Skin of body (tissue), 1 donor: ENCODE measurements at regions not wholly inside any gene's neighbourhood (a gene's known extent, or its start where the extent isn't known, plus 50 kb on each side); places are given as distances from the start of the nearest gene placed in this dataset.

Experiments used
- DNase-seq: peaks from one replicate; lab custom pipeline; 2025; lab: John Stamatoyannopoulos, UW

DNA sequence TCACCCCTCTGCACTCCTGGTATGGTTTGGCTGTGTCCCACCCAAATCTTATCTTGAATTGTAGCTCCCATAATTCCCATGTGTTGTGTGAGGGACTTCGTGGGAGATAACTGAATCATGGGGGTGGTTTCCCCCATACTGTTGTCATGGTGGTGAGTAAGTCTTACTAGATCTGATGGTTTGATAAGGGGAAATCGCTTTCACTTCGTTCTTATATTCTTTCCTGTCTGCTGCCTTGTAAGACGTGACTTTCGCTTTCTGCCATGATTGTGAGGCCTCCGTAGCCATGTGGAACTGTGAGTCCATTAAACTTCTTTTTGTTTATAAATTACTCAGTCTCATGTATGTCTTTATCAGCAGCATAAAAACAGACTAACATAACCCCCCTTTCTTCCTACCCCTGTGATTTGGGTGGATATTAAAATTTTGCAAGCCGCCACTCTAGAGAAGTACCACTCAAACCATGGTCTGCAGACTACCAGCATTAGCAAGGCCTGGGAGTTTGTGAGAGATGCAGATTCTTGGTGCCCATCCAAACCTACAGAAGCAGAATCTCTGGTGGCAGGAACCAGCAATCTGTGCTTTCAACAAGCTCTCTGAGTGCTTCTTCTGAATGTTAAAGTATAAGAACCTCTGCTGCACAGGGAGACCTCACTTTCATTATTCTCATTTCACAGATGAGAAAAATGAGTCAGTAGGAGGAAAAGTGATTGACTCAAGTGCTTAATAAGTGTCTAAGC lies 999.5 kb upstream of the EEF2KMT start:
- DNase-seq, result no peak

DNA sequence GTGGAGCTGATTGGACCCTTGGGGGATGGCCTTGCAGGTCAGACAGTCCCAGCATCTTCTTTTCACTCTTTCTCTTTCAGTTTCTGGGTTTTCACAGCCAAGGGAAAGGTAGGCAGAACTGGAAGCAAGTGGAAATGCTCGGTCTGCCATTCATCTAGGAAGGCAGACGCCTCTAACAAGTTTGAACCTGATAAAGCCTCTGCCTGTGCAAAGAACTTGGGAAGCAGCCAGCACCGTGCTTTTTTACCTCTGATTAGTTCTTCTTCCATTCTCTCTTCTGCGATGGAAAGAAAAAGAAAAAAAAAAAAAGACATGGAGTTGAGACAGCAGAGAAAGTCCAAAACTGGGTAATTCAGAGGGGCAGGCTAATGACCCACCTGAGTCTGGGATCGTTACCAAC lies 997.8 kb upstream of the EEF2KMT start:
- DNase-seq, result no peak

DNA sequence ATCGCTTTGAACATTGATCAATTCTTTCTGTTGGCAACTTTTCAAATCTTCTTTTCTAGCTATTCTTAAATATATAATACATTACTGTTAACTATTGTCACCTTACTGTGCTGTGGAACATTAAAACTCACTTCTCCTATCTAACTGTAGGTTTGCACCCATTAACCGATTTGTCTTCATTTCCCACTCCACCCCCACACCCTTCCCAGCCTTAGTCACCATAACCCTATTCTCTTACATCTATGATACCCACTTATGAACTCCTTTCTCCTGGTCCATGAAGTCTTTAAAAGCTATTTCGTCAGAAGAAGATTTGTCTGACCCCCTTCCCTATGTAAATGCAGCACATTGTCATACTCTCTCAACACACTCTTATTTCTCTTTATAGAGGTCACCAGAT lies 993.4 kb upstream of the EEF2KMT start:
- DNase-seq, result no peak

GRCh38 chr16:6081320-6081976 lies 983.9 kb upstream of the EEF2KMT start:
- DNase-seq, result no peak

DNA sequence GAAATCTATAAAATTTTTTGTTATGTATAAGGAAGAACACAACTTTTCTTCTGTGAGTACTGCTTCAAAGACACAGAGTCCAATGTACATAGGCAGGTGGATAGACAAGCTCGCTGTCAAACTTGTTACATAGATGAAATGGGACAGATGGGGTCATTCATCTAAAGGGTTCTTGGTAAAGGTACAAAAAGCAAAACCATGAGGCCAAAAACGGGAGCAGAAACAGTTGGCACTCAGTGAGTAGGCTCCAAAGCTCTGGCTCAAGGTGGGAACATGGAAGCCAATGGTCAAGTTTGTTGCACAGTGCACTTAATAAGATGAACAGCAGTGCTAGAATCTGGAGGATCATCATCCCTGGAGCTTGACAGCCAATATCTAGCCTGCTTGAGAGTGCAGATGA lies 979.0 kb upstream of the EEF2KMT start:
- no peak for DNase-seq

GRCh38 chr16:6068063-6068462 lies 970.5 kb upstream of the EEF2KMT start:
- DNase-seq, result no peak

GRCh38 chr16:6066652-6067051 lies 969.1 kb upstream of the EEF2KMT start:
- no peak for DNase-seq

DNA sequence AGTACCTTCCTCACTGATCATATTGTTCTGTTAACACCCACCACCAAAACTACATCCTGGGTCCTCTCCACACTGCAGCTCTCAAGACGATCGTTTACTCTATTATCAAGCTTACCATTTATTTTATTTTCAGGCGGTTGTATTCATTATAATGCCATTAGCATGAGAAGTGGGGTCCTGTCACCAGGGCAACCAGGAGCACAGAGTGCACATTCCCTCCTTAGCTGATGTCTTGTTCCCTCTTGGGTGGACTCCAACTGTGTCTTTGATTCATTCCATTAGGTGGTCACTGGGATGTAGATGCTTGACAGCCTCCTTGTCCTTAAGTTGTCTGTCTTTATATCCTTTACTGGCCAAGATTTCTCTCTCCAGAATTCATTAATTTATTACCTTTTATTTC lies 965.9 kb upstream of the EEF2KMT start:
- no peak for DNase-seq

- no peak for DNase-seq
Observed at GRCh38 chr16:6059671-6060070, 962.1 kb upstream of the EEF2KMT start.

DNA sequence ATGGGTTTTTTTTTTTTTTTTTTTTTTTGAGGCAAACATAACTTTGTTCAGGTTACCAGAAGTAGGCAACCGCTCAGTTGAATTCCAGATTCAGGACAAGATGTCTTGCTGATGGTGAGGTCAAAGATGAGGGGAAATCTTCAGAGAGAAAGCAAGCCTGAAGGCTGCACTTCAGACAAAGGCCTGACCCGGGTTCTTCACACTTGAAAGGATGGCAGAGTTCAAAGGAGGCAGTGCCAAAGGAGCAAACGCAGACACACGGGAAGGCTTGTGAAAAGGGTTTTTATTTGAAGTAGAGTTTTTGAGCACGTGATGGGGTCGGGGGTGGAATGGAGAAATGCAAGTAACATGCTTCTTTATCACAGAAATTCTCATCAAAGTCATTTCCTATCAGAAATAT lies 960.2 kb upstream of the EEF2KMT start:
- DNase-seq, result no peak

GRCh38 chr16:6048017-6048416 lies 950.4 kb upstream of the EEF2KMT start:
- DNase-seq, result no peak

- no peak for DNase-seq
Observed at GRCh38 chr16:6047325-6047724, 949.7 kb upstream of the EEF2KMT start.

GRCh38 chr16:6038941-6039645 lies 941.5 kb upstream of the EEF2KMT start:
- DNase-seq, result no peak

- no peak for DNase-seq
Observed at GRCh38 chr16:6035161-6035560, 937.6 kb upstream of the EEF2KMT start.

DNA sequence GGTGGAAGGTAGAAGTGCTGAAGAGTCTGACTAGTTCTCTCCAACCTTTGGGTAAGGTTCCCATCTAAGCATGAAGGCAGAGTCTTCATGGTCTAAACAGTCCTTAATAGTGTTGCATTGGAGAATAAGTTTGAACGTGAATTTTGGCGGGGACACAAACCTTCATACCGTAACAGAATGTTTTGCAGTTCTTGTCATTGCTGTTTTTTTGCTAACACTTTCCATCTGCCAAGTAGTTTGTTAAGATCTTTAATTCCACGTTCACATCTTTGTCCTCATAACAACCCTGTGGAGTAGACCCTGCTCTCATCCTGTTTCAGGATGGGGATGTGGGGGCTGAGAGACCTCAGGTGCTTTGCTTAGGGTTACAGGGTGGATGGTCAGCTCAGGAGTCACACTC lies 936.9 kb upstream of the EEF2KMT start:
- no peak for DNase-seq

- DNase-seq, result no peak
Observed at GRCh38 chr16:6032438-6032837, 934.8 kb upstream of the EEF2KMT start.

DNA sequence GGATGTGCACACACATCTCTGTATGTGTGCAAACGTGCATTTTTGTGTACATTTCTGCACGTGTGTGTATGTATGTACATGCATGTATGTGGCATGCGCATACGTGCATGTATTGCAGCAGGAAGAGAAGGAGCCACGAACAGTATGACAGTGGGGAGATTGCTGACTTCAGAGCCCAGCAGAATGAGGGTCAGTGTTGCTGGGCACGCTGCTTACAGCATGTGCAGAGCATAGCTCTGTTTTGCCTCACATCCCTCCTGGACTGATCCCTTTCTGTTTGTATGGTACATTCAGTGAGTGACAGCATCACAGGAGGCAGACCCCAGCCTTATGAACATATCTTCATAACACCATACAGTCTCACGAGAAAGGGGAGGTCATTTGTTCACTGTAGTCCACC lies 934.0 kb upstream of the EEF2KMT start:
- no peak for DNase-seq

DNA sequence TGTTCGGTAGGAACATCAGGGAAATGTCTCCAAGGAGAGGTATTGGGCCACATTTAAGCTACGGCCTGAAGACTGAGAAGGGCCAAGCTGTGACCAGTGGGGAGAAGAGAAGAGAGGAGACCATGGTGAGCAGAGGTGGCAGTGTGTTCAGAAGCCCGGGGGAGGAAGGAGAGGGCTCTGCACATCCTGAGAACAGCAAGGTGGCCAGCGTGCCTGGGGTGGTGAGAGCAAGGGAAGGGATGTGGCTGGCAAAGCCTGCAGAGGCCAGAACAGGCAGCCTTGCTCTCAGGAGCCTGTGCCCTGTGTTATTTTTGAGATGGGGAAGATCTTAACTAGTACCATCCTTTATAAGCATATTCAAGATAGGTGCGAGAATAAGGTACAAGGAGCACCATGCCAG lies 933.5 kb upstream of the EEF2KMT start:
- DNase-seq, result no peak

- DNase-seq, result no peak
Observed at GRCh38 chr16:6027733-6028132, 930.1 kb upstream of the EEF2KMT start.

GRCh38 chr16:6023449-6023848 lies 925.9 kb upstream of the EEF2KMT start:
- no peak for DNase-seq

- no peak for DNase-seq
Observed at GRCh38 chr16:6021276-6021943, 923.8 kb upstream of the EEF2KMT start.
